Right forelimb (tissue), 1 donor: ENCODE measurements at regions not wholly inside any gene's neighbourhood (a gene's known extent, or its start where the extent isn't known, plus 50 kb on each side); places are given as distances from the start of the nearest gene placed in this dataset.

Source experiments
- DNase-seq: peaks from one replicate; pipeline ENCODE4 v3.0.0-alpha.2; 2018

DNA sequence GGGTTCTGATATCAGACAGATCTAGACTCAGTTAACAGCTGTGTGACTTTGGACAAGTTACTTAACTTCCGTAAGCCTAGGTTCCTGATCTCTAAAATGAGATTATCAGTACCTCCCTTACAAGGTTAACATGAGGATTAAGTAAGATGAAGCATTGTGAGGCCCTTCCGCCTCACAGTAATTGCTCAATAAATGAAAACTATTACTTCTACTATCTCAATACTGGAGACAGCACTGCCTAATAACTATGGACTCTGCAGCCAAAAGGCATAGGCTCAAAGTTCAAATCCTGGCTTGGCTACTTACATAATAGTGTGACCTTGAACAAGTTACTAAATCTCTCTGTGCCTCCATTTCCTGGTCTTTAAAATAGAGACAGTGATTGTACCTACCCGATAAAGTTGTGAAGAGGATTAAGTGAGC is 82.0 kb upstream of the ATP11B start:
- DNase-seq = no peak

GRCh38 chr3:182711853-182712252 is 81.5 kb upstream of the ATP11B start:
- DNase-seq = no peak

DNA sequence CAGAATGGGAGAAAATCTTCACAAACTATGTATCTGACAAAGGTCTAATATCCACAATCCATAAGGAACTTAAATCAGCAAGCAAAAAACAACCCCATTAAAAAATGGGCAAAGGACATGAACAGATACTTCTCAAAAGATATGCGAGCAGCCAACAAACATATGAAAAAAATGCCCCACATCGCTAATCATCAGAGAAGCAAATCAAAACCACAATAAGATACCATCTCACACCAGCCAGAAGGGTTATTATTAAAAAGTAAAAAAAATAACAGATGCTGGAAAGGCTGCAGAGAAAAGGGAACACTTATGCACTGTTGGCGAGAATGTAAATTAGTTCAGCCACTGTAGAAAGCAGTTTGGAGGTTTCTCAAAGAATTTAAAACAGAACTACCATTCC is 80.2 kb upstream of the ATP11B start:
- DNase-seq = no peak

DNA sequence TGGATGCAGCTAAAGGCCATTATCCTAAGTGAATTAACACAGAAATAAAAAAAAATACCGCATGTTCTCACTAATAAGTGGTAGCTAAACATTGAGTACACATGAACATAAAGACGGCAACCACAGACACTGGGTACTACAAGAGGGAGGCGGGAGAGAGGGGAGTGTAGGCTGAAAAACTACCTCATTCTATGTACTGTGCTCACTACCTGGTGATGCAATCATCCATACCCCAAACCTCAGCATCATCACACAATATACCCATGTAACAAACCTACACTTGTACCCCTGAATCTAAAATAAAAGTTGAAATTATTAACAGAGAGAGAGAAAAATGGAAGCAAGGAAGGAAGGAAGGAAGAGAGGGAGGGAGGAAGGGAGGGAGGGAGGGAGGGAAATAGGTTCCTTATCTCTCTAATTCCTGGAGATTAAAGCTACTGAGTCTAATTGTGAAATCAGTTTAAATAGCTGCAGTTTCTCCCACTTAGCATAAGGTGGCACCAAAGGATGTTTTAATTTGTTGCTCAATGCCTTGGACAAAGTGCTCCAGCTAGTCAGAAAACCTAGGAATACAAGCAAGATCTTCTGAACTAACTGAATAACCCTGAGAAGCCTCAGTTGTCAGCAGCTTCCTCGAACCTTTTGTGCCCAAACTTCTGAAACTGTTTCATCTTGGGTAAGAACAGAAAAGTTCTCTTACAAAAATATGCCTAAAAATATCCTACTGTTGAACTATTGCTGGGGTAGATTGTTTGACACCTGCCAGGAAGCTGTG is 79.4 kb upstream of the ATP11B start:
- no peak for DNase-seq

- no peak for DNase-seq
These were observed 78.3 kb upstream of the ATP11B start for GRCh38 chr3:182715006-182715405.

- DNase-seq = no peak
These were observed 77.1 kb upstream of the ATP11B start for GRCh38 chr3:182716114-182716688.

GRCh38 chr3:182717216-182717615 is 76.1 kb upstream of the ATP11B start:
- no peak for DNase-seq

- DNase-seq = no peak
These were observed 70.4 kb upstream of the ATP11B start for GRCh38 chr3:182722907-182723306.

GRCh38 chr3:182723596-182723995 is 69.7 kb upstream of the ATP11B start:
- no peak for DNase-seq

DNA sequence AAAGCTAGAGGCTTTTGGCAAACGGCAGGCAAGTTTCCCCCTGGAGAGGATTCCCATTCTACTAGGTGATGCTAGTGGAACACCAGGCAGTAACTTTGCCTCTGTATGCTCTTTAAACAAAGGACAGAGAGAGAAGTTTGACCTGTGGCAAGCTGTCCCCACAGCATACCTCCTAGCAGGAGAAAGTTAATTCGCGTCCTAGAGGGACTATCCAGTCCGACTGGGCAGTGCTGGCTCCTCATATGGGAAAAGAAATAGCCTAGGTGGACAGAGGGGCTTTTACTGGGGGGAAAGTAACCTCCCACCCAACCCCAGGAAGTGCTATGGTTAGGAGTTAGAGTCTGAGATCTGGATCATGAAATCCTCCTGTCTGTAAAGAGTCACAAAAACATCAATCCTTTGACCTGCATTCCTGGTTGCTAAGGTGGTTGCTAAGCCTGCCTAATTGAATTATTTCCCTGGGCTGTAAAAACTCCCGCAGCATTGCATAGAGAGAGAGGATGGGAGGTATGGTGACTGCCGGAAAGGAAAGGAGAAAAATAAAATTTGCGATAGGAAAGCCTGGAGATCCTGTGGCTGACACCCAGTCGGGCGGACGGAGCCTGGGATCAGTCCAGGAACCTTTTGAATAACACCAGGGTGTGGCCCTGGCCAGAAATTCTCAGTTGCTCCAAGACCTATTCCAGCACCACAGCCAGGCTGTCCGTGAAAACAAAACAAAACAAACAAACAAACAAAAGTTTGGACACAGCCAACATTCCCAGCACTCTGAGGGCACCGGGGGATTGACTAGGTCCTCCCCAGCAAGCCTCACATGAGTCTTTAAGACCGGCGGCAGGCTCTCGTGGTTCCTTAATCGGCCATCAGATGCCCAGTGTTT is 67.7 kb upstream of the ATP11B start:
- DNase-seq = no peak

- DNase-seq = no peak
These were observed 66.8 kb upstream of the ATP11B start for GRCh38 chr3:182726258-182727142.

DNA sequence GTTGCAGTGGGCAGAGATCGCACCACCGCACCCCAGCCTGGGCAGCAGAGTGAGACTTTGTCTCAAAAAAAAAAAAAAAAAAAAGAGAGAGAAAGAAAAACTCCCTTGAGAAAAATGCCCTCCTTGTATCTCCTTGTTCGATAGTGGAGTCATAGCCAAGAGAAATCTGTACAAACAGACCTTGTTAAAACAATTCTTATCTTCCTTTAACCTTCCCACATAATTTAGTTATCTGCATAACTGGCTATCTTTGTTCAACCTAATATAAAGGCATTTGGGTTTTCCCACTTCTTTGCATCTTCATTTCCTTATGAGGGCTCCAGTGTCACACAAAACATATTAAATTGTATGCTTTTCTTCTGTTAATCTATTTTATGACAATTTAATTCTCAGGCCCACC is 65.1 kb upstream of the ATP11B start:
- DNase-seq = no peak

GRCh38 chr3:182729903-182730674 is 63.2 kb upstream of the ATP11B start:
- DNase-seq = no peak

GRCh38 chr3:182730675-182731042 is 62.6 kb upstream of the ATP11B start:
- DNase-seq = no peak

GRCh38 chr3:182731764-182732163 is 61.5 kb upstream of the ATP11B start:
- DNase-seq = no peak

DNA sequence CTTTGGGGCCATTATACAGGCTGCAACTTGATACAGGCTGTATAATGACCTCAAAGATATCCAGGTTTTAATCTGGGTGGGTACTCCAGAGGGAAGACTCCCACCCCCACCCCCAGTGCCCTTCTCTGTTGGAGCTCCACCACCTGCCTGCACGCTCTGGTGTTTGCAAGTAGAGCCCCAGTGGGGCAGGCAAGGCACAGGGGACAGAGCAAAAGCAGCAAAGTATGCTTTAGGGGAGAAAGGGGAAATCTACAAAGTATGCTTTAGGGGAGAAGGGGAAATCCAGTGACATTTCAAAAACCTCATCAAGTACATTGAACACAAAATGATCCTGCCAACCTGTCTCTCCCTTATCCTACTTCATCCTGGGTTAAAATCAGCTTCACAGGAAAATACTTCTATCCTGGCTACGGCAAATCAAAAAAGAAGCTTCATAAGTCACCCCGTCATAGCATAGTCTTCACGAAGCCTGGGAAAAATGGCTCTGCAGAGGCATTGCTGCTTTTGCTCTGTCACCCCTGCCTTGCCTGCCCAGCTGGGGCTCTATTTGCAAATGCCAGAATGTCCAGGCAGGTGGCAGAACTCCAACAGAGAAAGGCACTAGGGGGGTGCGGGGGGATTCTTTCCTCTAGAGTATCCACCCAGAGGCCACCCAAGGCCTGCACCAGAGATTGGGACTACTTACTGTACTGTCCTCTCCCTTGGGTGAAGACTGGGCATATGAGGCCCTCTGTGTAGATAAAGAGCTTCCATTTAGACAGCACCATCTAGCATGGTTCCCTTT is 60.9 kb upstream of the ATP11B start:
- no peak for DNase-seq

- DNase-seq = no peak
These were observed 57.6 kb upstream of the ATP11B start for GRCh38 chr3:182735672-182736071.

- DNase-seq = no peak
These were observed 55.5 kb upstream of the ATP11B start for GRCh38 chr3:182737825-182738224.

DNA sequence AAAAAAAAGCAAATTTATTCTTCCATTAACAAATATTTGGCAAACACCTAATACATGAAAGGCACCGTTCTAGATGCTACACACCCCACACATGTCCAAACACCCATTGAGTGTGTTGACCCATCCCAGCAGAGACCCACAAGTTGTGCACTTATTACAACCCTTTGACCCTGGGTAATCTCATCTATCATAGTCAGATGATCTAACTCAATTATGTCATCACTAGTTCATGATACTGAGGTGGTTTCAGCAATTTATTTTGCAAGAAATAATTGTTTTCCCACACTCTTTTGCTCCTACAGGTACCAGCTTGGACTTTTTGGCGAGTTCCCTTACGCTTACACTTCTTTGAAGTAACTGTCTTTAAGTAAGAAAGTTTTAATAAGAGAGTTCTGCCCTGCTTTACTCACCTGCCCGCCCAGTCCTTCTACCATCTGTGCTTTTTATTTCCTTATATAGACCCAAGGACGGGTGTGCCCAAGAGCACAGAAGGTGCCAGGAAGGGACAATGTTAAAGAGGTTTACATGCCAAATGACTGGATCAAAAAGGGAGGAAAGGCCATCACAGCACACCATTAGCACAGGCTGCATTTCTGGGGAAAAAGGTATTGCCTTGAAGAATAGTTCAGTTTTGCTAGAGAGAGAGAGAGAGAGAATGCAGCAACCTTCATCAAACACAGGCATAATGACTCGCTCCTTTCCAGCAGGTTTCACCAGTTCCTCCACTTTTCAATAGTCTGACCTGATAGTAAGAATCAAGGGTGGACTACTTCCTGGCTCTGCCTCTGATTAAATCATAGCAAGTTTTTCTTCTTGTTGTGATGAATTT is 54.5 kb upstream of the ATP11B start:
- no peak for DNase-seq

DNA sequence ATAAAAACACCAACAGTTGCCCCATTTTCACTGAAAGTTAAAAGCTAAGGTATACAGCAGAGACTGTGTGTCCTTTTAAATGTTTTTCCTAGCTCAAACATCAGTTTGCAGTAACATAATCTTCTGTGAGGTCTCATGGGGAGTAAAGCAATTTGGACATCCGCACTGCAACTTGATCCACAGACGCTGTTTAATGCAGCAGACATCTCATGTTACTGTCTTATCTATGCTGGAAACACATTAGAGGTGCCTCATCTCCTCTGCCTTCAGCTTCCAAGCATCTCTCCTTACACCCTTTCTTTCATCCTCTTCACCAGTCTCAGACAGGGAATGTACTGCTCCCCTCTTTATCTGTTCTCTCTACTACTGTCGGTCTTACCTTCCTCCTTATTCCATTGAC is 53.7 kb upstream of the ATP11B start:
- no peak for DNase-seq
